LNCAP (cell line): ENCODE measurements at regions not wholly inside any gene's neighbourhood (a gene's known extent, or its start where the extent isn't known, plus 50 kb on each side); places are given as distances from the start of the nearest gene placed in this dataset.

ENCODE experiments used
- CTCF ChIP-seq: fragments of 450-650 bp; IDR thresholded peaks from 2 replicates; pipeline ENCODE4 v1.5.1; 2017; ENCODE audit warnings: mild to moderate bottlenecking

GRCh38 chrX:35374116-35374515, 424.0 kb upstream of the MAGEB16 start:
- no peak for TF ChIP-seq CTCF

GRCh38 chrX:35380808-35381700, 417.1 kb upstream of the MAGEB16 start:
- TF ChIP-seq CTCF = peak; percentile 61

- TF ChIP-seq CTCF = no peak
Measured at GRCh38 chrX:35382966-35383365, 415.2 kb upstream of the MAGEB16 start.

- no peak for TF ChIP-seq CTCF
Measured at GRCh38 chrX:35392232-35392631, 405.9 kb upstream of the MAGEB16 start.

- TF ChIP-seq CTCF = no peak
Measured at GRCh38 chrX:35406386-35406785, 391.8 kb upstream of the MAGEB16 start.

GRCh38 chrX:35416782-35417181, 381.4 kb upstream of the MAGEB16 start:
- no peak for TF ChIP-seq CTCF

- no peak for TF ChIP-seq CTCF
Measured at GRCh38 chrX:35432056-35432455, 366.1 kb upstream of the MAGEB16 start.
